ENCODE measurements at regions not wholly inside any gene's neighbourhood (a gene's known extent, or its start where the extent isn't known, plus 50 kb on each side); places are given as distances from the start of the nearest gene placed in this dataset.
"Not testable (repeated sequence)": the region's sequence is repeated elsewhere in the genome, so short reads cannot be mapped to it uniquely, and the experiment has no call there.

GRCh38 chr2:16039823-16040222 is 99.5 kb downstream of the MYCN start:
- no peak for DNase-seq

- DNase-seq = no peak
Measured at GRCh38 chr2:16039055-16039454, 98.7 kb downstream of the MYCN start.

DNA sequence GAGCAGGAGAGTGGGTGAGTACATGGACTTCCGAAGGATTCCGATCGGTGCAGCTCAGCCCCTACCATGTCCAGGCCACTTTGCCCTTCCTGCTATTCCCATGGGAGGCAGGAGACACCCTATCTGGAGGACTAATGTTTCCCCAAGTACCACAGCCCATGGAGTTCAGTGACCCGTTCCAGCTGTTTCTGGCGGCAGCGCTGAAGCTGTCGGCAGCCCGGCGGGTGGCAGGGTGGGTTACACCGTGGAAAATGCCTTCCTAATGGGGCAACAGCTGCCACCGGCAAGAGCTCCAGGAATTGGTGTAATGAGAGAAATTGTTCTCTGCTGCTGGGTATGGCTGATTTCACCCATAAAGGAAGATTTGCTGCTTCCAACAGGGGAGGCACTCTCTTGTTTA is 98.3 kb downstream of the MYCN start:
- no peak for DNase-seq

DNA sequence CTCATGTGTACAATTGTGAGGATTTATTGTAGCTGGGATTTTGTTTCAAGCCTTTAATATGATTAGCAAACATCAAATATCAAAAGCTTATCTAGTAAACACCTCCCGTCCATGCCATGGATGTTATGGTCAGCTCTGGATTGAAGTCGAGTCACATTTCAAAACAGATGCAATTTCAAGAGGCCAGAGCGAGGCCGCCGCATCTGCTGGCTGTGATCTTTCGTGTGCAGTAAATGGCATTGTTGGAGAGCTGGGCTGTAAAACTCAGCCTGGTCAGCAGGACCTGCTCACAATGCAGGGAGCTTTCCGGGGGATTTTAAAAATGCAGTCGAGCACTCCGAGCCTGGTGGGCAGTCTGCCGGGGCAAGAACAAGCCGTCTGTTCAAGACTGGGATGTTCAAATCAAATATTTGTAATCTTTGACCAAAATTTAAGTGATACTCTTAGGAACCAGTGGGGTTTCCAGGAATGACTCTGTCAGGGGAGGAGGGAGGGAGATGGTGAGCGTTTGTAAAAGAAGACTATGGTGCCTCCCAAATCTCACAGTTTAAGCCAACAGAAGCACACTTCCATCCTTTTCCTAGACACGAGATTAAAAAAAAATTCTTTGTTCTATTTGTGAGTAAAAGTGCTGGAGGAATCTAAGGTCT is 97.6 kb downstream of the MYCN start:
- DNase-seq = no peak

GRCh38 chr2:16036951-16037350 is 96.6 kb downstream of the MYCN start:
- no peak for DNase-seq

DNA sequence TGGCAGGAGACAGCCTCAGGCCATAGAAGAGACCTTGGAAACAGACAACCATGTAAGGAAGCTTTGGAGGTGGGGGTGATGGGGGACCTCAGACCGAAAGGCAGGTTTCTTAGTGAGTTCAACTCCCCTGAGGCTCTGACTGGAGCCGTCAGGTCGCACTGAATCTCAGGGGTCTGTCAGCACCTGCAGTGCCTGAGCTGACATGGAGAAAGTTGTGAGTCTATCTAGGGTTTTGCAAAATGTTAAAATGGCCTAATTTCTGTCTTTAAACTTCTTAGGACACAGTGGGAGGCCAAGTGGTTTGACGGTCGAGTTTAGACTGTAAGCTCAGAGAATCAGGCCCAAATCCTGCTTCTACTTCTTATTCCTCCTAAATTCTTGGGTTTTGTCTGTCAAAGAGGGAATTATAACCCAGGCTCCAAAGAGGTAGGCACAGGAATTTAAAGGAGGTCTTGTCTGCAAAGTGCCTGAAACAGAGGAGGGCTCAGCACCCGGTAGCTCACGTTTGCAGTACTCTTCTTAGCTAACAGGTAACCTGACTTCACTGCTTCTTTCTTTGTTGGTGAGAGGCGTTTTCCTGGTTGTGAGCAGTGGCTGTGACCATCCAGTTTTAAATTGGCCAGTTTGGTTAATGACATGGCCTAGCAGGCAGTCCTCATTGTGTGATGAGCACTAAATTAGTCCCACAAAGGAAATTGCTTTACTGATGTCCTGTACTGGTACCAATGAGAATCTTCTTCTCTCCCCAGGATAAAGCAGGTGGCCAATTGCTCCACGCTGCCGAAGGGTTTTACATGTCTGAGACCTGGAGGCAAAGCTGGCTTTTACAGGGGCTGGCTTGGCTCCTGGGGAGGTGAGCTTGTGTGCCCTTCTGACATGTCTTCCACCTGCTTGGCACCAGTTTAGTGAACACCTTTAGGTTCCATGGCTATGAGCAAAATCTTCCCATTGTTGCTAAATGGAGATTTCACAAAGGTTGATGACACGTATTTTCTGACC is 95.7 kb downstream of the MYCN start:
- no peak for DNase-seq

DNA sequence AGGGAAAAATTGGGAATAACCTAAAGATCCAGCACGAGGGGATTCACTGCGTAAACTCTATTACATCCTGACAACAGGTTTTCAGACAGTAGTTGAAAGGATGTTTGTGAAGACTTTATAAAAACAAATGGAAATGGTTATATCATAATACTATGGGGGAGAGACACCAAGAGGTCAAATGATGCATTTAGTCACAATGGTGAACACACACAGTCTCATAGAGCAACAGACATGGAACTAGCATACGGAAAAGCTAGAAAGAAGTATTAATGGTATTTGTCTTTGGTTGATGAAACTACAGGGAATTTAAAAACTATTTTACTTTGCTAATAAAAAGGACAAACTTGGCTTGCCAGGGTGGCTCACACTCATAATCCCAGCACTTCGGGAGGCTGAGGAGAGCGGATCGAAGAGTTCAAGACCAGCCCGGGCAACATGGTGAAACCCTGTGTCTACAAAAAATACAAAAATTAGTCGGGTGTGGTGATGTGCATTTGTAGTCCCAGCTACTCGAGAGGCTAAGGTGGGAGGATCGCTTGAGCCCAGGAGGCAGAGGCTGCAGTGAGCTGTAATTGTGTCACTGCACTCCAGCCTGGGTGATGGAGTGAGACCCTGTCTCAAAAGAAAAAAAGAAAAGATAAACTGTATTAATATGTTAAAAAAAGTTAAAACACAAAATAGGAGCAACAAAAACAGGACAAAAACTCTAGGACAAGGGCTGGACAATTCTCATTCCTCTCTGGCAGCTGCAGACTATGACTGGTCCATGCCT is 94.8 kb downstream of the MYCN start:
- no peak for DNase-seq

DNA sequence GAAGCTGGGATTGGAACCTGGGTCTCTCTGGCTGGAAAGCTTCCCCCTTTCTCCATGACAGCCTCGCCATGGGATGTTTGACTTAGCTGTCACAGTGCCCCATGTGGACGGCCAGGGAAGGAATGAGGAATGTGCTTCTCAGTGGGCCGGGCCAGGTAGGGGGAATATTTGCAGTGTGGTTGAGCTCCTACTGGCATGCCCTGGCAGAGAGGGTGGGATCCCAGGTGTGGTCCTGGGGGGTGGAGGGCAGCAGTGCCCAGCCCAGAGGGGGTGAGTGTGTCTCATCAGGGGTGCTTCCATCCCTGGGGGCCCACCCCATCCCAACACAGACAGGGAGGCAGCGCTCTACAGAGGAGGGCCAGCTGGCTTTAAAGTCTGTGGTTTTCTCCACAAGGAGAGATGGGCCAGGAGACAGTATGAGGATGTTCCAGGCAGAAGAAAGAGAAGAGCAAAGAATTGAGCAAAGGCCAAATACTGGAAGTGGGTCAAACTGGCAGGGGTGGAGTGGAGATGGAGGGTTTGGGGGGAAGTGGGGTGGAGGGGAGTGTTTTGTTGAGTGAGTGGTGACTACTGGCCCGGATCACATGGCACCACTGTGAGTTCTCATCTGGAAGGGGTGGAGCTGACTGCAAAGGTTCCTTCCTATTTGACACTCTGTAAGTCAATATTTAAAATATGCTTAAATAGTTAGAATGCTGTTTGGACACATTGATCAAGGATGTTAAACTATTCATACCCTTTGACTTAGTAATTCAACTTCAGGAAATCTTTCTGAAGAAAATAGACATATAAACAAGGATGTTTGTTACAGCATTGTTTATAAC is 94.0 kb downstream of the MYCN start:
- no peak for DNase-seq

- no peak for DNase-seq
Measured at GRCh38 chr2:16033032-16033293, 92.6 kb downstream of the MYCN start.

- no peak for DNase-seq
Measured at GRCh38 chr2:16032282-16033031, 92.1 kb downstream of the MYCN start.

DNA sequence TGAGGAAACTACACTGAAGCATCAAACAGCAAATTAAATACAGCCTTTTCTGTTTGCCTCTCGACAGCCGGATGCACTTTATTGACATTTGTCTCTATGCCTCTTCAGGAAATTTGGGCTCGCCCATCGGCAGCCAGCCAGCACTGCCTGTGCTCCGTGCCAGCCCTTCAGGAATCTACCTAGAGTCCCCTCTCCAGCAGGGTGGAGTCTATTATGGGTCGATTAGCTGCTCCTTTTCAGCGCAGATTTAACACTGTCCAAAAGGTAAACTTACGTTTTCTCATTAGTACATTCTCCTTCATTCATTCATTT is 91.5 kb downstream of the MYCN start:
- no peak for DNase-seq

DNA sequence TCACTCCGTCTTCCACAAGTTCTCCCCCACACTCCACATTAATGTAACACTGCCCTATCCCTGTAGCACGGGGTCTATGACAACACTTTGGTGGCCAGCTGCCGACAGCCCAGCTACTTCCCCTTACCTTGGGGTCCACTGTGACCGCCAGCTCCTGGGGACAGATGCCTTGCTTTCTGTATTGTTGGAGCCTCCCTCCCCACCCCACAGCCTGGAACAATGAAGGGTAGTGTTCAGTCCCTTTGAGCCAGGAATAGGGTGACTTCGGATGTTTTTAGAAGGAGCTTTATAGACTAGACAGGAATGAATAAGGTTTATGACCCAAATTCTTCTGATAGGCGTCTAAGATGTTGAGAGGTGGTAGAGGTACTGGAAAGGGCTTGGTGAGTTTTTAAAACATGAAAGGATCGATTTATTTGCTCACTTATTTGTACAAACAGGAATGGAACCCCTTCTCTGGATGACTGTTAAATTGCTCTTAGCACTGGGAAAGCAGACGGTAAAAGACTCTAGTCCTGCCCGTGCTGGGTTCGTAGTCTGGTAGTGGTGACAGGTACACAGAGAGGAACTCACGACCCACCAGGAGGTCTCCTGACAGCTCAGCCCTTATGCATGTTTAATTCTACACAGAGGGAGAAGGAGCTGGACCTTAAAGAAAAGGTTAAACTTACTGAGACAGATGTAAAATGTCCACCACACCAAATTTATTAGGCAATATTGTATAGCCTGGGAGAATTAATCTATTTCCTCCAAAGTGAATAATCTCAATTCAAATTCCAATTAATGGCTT is 90.9 kb downstream of the MYCN start:
- DNase-seq = no peak

GRCh38 chr2:16030206-16031057 is 90.1 kb downstream of the MYCN start:
- DNase-seq = no peak

DNA sequence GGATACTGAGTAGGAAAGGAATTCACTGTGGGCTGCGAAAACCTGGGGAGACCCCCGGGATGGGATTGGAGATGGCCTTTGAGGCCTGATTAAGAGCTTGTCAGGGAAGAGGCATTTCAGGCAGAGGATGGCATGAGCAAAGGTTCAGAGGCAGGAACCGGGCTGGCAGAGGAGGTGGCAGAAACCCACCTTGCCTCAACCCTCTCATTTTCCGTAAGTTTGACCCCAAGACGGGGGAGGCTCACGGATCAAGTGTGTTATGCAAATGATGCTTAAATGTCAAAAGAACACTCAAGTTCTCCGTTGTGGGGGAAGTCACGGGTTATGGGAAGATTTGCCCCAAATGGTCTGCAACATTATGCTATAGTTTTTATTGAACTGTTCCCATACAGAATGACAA is 88.3 kb downstream of the MYCN start:
- DNase-seq = no peak

DNA sequence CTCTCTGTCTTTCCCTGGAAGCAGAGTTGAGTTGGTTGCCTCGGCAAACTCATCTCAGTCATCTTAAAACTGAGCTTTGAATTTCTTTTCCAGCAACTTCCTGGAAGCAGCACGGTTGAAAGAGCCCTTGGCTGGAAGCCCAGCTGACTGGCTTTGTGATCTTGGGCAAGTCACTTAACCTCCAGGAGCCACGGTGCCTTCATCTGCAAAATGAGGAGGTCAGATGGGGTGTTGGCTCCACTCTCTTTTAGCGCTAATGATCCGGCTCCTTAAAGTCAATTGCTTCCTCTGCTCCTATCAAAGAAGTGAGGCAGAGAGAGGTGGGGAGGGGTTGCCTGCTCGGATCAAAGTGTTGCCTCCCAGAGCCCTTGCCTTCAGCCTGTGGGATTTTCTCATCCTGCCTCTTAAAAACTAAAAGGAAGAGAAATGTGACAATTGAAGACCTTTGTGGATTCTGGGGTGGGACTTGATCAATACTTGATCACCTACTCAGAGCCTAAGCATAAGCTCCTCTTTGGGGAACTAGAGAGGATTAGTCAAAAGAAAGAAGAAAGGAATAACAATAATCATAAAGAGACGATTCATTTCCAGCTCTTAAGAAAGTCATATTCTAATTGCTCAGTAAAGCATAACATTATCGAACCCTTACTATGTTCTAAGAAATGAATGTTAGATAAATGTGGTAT is 86.6 kb downstream of the MYCN start:
- no peak for DNase-seq

DNA sequence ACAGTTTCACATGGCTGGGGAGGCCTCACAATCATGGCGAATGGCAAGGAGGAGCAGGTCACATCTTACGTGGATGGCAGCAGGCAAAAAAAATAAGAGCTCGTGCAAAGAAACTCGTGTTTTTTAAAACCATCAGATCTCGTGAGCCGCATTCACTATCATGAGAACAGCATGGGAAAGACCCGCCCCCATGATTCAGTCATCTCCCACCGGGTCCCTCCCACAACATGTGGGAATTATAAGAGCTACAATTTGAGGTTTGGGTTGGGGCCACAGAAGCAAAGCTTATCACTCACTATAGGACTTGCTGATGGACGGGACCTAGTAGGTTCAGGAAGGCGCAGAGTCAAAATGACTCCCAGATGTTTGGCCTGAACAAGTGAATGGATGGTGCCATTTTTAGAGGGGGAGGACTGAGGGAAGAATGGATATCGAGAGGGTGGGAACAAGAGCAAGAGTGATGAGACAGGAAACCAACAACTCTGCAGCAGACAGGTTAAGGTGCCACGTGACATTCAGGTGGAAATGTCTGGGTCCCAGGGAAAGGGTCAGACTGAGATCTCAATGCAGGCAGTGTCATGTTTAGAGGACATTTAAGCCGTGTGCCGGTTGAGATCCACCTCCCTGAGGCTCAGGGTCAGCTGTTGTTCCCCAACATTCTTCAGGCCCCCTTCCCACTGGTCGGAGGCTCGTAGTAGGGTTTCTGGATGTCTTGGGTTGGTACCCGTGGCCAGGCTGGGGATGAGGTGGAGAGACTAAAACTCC is 85.7 kb downstream of the MYCN start:
- DNase-seq = no peak

- DNase-seq = no peak
Measured at GRCh38 chr2:16025211-16025875, 85.0 kb downstream of the MYCN start.

GRCh38 chr2:16024628-16025027 is 84.3 kb downstream of the MYCN start:
- not testable (repeated sequence) for DNase-seq

Measured in CD4-positive, alpha-beta T cell treated with Interleukin-17A for 4 hours (primary cell).